A673 (cell line): ENCODE measurements at regions not wholly inside any gene's neighbourhood (a gene's known extent, or its start where the extent isn't known, plus 50 kb on each side); places are given as distances from the start of the nearest gene placed in this dataset.

Experiments
- BruUV-seq: library from RNA; stranded (reverse); fragments of 400-500 nt; replicated peaks from 2 replicates; lab custom pipeline; 2021; lab: Mats Ljungman, UMichigan
- CTCF ChIA-PET: fragments of 300-600 bp; sonication (Branson Sonifier 250); formaldehyde crosslinking; loops from one replicate; lab custom pipeline; 2022; ENCODE audit warnings: antibody characterized with exemption; lab: Charles Lee
- POLR2A ChIA-PET: fragments of 300-600 bp; sonication (Branson Sonifier 250); formaldehyde crosslinking; loops from one replicate; lab custom pipeline; 2022; ENCODE audit warnings: antibody characterized with exemption; ENCODE audit not compliant: low non-redundant PET; lab: Charles Lee
- DNase-seq: peaks from one replicate; pipeline ENCODE4 v3.0.0-alpha.2; 2015; ENCODE audit warnings: low spot score
- H3K27ac ChIP-seq: fragments of 200-600 bp; sonication (generic); 2 replicates; pipeline ENCODE4 v1.5.1; 2016; ENCODE audit warnings: mixed run types, low read depth, mild to moderate bottlenecking, mixed read lengths, antibody characterized with exemption, low read length; ENCODE audit not compliant: poor library complexity, severe bottlenecking
- H3K27me3 ChIP-seq: fragments of 200-600 bp; sonication (generic); replicated peaks from 2 replicates; pipeline ENCODE4 v1.6.1; 2017; ENCODE audit warnings: mixed run types, low read depth, mild to moderate bottlenecking, mixed read lengths, antibody characterized with exemption, low read length; ENCODE audit not compliant: insufficient read depth, poor library complexity
- H3K36me3 ChIP-seq: fragments of 200-600 bp; sonication (generic); 2 replicates; pipeline ENCODE4 v1.6.1; 2016; ENCODE audit warnings: mixed run types, mild to moderate bottlenecking, mixed read lengths, antibody characterized with exemption, low read length; ENCODE audit not compliant: insufficient read depth, poor library complexity, severe bottlenecking
- H3K4me1 ChIP-seq: fragments of 200-600 bp; sonication (generic); 2 replicates; pipeline ENCODE4 v1.6.1; 2017; ENCODE audit warnings: mixed run types, mild to moderate bottlenecking, mixed read lengths, antibody characterized with exemption, low read length; ENCODE audit not compliant: insufficient read depth, poor library complexity, severe bottlenecking
- H3K4me3 ChIP-seq: fragments of 200-600 bp; sonication (generic); 2 replicates; pipeline ENCODE4 v1.5.1; 2016; ENCODE audit warnings: low read depth, mixed run types, mild to moderate bottlenecking, mixed read lengths, low read length; ENCODE audit not compliant: poor library complexity, severe bottlenecking
- H3K9me3 ChIP-seq: fragments of 200-600 bp; sonication (generic); 2 replicates; pipeline ENCODE4 v1.6.1; 2016; ENCODE audit warnings: mixed run types, low read depth, mild to moderate bottlenecking, mixed read lengths, antibody characterized with exemption, low read length; ENCODE audit not compliant: poor library complexity, severe bottlenecking
- EZH2 ChIP-seq: fragments of 200-600 bp; sonication (generic); IDR thresholded peaks from 2 replicates; pipeline ENCODE4 v1.6.1; 2017; ENCODE audit warnings: borderline replicate concordance, low read depth, mild to moderate bottlenecking, mixed read lengths, antibody characterized with exemption, low read length; ENCODE audit not compliant: poor library complexity, severe bottlenecking
- intact Hi-C: fragments of 100-400 bp; cut with micrococcal nuclease; formaldehyde crosslinking; loops from one replicate; pipeline ENCODE4 v1.10.0; 2022; ENCODE audit not compliant: unreplicated experiment
- TF ChIP-seq, protein P1 (sequence below): fragments of 300-800, 200-600 bp; sonication (generic); conservative IDR thresholded peaks from 2 replicates; pipeline ENCODE4 v1.5.1; 2017; ENCODE audit warnings: low read depth, mild to moderate bottlenecking, antibody characterized with exemption, low read length, moderate library complexity, mixed read lengths

DNA sequence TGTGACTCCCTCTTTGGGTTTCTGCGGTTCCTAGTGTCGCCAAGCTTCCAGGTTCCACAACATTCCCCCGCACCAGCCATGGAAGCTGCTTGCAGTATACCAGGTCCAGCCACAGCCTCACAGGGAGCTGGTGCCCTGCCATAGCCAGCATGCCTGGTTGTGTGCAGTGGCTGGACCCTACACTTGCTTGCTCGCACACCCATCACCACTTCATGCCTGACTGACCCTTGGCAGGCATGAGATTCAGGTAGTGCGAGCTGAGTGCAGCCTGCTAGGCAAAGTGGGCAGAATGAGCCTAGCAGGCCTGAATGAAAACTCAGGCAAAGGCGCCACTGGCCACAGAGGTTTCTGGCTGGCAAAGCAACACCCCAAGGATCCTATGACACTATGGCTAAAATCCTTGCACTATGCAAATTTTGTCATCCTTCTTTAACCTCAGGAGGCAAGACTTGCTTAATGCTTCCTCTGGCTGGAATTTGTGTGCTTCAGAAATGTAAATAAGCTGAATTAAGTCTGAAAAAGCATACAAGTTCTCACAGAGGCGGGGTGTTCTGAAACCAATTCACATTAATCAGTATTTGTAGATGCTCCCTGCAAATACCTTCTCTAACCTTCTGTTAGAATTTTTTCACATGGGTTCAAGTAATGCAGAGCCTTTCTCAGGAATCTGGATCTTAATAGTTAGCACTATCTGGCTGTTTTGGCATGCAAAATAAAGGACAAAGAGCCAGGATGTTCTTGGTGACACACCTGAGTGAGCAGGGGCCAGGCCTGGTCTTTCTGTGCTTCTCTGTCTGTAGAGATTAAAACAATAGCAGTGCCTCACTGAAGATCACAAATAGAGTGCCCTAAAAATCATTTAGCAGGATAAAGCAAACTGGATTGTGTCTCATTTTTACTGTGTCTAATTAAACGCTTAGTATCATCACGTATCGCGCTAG lies 256.9 kb downstream of the GPATCH2 start:
- ChIA-PET CTCF (no interaction called here), POLR2A (no interaction called here)
- DNase-seq: no peak
- peaks cover 5% of the 10 kb centered on the region for H3K9me3 ChIP-seq
- no peak for TF ChIP-seq EZH2
- TF ChIP-seq, protein P1, sequence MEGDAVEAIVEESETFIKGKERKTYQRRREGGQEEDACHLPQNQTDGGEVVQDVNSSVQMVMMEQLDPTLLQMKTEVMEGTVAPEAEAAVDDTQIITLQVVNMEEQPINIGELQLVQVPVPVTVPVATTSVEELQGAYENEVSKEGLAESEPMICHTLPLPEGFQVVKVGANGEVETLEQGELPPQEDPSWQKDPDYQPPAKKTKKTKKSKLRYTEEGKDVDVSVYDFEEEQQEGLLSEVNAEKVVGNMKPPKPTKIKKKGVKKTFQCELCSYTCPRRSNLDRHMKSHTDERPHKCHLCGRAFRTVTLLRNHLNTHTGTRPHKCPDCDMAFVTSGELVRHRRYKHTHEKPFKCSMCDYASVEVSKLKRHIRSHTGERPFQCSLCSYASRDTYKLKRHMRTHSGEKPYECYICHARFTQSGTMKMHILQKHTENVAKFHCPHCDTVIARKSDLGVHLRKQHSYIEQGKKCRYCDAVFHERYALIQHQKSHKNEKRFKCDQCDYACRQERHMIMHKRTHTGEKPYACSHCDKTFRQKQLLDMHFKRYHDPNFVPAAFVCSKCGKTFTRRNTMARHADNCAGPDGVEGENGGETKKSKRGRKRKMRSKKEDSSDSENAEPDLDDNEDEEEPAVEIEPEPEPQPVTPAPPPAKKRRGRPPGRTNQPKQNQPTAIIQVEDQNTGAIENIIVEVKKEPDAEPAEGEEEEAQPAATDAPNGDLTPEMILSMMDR: no peak
- BruUV-seq: no TSS peak
- no peaks in the 10 kb centered on the region for H3K27me3 ChIP-seq
- H3K4me3 ChIP-seq: no peak overlapping the region
- intact Hi-C loops: no loop called here
- no peak overlapping the region for H3K27ac ChIP-seq
- H3K4me1 ChIP-seq: no peaks in the 10 kb centered on the region
- no peaks in the 10 kb centered on the region for H3K36me3 ChIP-seq

DNA sequence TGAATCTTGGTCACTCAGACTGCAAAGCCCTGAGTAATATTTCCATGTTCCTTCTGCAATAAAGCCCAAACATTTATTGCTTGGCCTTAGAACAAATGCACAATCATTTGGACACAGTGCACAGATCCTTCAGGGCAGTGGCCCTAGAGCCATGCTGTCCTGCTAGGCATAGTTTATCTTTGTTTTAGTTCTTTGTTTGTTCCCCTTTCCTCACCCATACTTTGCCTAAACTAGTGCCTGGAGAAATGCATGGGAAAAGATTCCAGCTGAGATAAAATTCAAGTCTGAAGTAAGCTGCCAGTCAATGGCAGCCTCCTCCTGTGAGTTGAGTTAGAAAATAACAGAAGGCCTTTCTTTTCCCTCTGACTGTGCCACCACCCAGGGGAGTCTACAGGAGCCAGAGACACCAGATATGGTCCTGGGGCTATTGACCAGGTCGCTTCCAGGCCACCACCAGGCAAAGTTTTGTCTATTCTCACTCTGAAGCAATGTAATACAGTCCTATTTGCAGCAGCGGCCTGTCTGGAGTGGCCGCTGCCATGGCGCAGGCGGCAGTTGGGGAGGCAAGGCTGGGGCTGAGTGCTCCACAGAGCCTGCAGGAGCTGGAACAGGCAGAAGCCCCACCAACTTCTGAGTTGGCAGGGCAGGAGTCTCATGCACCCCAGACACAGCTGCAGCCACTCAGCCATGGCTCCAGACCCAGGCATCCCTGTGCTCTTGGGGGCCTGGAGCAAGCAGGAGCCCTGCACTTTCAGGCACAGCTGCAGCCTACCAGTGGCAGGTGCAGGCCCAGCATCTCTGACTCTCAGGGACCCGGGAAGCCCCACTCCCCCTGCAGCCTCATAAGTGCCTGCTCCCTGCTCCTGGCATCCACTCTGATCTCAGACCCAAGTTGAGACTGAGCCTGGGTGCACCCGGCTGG lies 258.6 kb downstream of the GPATCH2 start:
- Histone ChIP-seq H3K27ac (no peak overlapping the region), H3K4me3 (no peak overlapping the region), H3K36me3 (no peaks in the 10 kb centered on the region), H3K9me3 (peaks cover 1% of the 10 kb centered on the region), H3K27me3 (no peaks in the 10 kb centered on the region), H3K4me1 (no peaks in the 10 kb centered on the region)
- TF ChIP-seq, protein P1: no peak
- TF ChIP-seq EZH2: no peak
- POLR2A ChIA-PET: no interaction called here
- intact Hi-C loops: no loop called here
- CTCF ChIA-PET: no interaction called here
- no peak for DNase-seq
- no TSS peak for BruUV-seq

- BruUV-seq: no TSS peak
- no peaks in the 10 kb centered on the region for H3K27me3 ChIP-seq
- no peaks in the 10 kb centered on the region for H3K9me3 ChIP-seq
- TF ChIP-seq, protein P1: no peak
- TF ChIP-seq EZH2: no peak
- intact Hi-C loops: no loop called here
- no peaks in the 10 kb centered on the region for H3K4me1 ChIP-seq
- ChIA-PET CTCF (no interaction called here), POLR2A (no interaction called here)
- no peak overlapping the region for H3K27ac ChIP-seq
- no peak overlapping the region for H3K4me3 ChIP-seq
- DNase-seq: no peak
- no peaks in the 10 kb centered on the region for H3K36me3 ChIP-seq
Observed at GRCh38 chr1:217370757-217371156, 260.1 kb downstream of the GPATCH2 start.
